GM12891 (cell line): ENCODE measurements at regions not wholly inside any gene's neighbourhood (a gene's known extent, or its start where the extent isn't known, plus 50 kb on each side); places are given as distances from the start of the nearest gene placed in this dataset.

ENCODE experiments used
- PAX5 ChIP-seq: IDR thresholded peaks from 2 replicates; pipeline ENCODE4 v1.6.1; 2011; ENCODE audit warnings: low read length, moderate library complexity, mild to moderate bottlenecking; ENCODE audit not compliant: insufficient read depth, severe bottlenecking
- POLR2A ChIP-seq: IDR thresholded peaks from 2 replicates; pipeline ENCODE4 v1.6.1; 2011; ENCODE audit warnings: low read depth, low read length, control low read depth
- POLR2AphosphoS5 ChIP-seq: IDR thresholded peaks from 2 replicates; pipeline ENCODE4 v1.6.1; 2011; ENCODE audit warnings: low read depth, low read length, control low read depth
- TAF1 ChIP-seq: IDR thresholded peaks from 2 replicates; pipeline ENCODE4 v1.6.1; 2011; ENCODE audit warnings: low read depth, low read length, control low read depth

DNA sequence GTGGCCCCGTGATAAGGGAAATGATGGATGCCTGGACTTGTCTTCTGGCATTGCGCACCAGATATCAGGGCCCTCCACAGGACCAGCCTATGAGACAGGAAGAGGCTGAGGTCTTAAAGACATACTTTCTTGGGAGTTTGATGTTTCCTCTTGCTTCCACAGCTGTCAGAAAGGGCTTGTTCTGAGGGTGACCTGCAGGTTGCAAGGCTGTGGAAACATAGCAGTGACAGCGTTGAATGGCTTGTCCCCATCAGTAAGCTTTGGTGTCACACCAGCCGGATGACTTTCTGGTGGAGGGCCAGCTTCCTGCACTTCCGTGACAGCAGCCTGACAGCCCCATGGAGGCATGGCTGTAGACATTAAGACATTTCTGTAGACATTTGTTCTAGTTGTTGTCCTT is 143.2 kb downstream of the C9orf152 start:
- TF ChIP-seq POLR2AphosphoS5, result no peak
- no peak for TF ChIP-seq TAF1
- TF ChIP-seq POLR2A, result no peak
- TF ChIP-seq PAX5, result no peak
